Activated T-cell treated with anti-CD3 and anti-CD28 coated beads for 24 hours (primary cell): ENCODE measurements at regions not wholly inside any gene's neighbourhood (a gene's known extent, or its start where the extent isn't known, plus 50 kb on each side); places are given as distances from the start of the nearest gene placed in this dataset.

Experiments
- DNase-seq: peaks from one replicate; pipeline ENCODE4 v3.0.0-alpha.2; 2020; ENCODE audit warnings: low read depth

- no peak for DNase-seq
Measured at GRCh38 chr4:38422850-38423249, 241.1 kb upstream of the KLF3 start.

GRCh38 chr4:38424151-38424871 lies 239.7 kb upstream of the KLF3 start:
- DNase-seq = no peak

DNA sequence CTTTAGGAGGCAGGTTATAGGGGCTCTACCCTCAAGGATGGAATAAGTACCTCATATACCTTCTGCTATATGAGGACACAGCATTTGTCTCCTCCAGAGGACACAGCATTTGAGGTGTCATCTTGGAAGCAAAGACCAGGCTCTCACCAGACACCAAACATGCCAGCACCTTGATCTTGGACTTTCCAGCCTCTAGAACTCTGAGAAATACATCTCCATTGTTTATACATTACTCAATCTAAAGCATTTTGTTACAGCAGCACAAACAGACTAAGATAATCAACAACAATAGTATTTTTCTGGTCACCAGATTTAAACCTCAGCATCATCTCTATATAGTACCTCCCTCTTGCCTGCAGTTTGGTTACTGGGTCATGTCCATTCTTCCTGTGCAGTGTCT lies 237.5 kb upstream of the KLF3 start:
- DNase-seq = no peak

DNA sequence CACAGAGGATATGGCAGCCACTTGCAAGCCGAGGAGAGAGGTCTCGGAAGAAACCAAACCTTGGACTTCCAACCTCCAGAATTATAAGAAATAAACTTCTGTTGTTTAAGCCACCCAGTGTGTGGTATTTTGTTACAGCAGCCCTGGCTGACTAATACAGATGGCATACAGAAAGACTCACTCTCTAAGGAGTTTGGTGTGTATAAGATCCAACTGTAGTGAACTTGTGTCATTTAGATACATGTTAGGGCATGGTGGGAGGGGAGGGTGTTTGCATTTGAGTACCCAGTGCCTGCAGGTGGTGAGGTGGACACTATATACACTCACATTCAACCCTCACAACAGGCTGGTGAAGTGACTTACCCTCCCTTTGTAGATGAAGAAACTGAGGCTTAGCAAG lies 233.2 kb upstream of the KLF3 start:
- DNase-seq = no peak

DNA sequence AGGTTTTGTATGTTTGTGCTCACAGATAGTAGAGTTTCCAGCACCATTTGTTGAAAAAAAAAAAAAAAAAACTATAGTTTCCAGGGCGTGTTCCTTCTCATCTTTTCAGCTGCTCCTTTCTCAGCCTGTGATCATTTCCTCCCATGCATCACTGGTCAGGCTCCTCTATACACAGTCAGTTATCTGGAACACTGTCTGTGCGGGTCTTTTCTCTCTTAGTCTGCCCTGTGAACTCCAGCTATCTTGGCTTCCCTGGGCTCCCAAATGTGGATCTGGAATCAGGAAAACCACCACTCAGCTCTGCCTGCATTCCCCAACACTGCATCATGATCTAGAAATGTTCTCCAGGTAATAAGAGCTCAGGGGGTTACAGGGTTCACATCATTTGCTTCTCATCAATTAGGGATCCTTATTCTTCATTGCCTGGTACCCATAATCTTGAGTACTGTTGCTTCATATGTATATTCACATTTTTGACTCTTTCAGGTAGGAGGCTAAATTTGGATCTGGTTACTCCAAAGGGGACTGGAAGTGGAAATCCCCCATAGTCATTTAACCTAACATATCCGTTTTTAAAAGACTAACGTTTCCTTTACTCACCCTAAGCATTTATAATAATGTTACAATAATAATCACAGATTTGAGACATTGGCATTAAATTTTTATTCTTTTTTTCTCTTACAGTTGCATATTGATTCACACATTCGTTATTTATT lies 221.8 kb upstream of the KLF3 start:
- no peak for DNase-seq

DNA sequence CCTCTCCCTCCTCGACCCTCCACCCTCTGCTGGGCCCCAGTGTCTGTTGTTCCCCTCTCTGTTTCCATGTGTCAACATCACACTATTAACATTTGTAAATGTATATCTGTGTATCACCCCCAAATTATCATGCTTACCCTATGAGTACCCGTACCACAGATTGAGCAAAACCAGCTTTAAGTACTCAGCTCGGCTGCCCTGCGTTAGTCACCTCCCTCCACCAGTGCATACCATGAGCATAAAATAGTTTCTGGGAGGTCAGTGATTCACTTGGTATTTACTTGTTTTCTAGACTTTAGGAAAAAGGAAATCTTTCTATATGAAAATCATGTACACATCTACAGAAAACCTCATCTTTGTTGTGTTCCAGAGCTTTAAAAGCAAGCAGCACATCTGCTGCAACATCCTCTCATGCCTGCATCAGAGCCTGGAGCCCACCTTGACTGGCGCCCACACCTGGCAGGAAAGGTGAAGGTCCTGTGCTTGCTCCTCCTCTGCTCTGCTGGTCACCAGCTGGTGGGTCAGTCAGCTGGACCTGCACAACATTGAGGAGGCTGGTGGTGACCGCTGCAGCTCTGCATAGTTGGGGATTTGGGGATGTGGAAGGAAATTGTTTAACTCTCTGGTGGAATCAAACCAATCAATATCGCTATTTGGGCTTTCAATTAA lies 214.4 kb upstream of the KLF3 start:
- no peak for DNase-seq

DNA sequence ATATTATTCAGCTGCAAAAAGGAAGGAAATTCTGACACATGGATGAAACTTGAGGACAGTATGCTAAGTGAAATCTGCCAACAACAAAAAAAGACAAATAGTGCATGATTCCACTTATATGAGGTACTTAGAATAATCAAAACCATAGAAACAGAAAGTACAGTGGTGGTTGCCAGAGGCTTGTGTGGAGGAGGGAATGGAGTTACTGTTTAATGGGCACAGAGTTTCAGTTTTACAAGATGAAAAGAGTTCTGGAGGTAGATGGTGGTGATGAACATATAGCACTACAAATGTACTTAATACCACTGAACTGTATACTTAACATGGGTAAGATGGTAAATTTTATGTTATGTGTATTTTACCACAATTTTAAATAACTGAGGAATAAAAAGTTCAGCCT lies 212.0 kb upstream of the KLF3 start:
- no peak for DNase-seq

DNA sequence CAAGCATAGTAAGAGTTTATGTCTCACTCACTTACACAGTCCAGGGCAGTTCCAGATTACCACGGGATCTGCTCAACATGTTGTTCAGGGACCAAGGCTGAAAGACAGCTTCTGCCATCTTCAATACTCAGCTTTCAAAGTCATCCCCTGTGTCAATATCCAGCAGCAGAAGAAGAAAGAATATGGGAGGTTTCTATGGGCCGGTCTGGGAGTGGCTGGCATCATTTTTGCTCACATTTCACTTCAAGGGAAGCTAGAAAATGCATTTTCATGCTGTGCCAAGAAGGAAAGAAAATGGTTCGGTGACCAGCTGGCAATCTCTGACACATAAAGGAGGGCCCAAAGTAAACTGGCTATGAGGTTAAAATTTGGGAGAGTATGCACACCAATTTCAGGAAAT lies 211.5 kb upstream of the KLF3 start:
- no peak for DNase-seq

DNA sequence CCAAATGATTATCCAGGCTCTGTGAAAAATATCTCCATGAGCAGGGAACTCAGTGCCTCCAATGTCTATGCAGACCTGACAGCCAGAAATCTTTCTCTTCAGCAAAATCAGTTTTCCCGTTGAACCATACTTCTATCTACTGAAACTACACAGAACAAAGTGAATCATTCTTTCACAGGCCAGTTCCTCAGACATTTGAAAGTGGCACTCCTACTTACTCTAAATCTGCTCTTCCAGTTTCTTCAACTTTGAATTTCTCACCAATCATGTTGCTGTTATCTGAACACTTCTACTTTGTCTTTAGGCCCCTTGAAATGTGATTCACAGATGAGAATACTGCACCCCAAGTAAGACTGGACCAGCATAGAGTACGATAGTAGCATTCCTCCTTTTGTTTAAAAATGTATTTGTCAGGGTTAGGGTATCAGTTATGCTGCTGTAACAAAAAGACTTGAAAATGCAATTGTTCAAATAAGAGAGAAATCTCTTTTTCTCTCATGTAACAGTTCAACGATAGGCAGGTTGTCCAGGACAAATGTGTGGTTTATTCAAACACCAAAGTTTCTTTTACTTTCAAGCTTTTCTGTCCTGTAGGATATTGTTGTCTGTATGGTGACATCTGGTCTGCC lies 210.6 kb upstream of the KLF3 start:
- DNase-seq = no peak

DNA sequence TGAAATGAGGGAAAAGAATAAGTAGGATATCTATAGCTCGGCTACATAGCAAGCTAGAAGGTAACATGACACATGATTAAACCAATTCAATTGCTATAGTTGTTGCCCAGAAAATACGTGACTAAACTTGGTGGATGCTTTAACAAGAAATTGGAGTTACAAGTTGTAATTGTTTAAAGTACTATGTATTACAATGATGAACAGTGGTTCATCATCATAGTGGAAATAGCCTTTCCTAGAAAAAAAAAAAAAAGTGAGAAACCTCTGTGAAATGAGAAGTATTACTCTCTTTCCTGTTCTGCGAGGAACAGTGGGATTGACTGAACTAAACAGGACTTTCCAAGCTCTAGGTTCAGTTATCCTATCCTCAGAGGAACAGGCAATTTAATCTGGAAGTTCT lies 209.7 kb upstream of the KLF3 start:
- DNase-seq = no peak

- no peak for DNase-seq
Measured at GRCh38 chr4:38455092-38455862, 208.7 kb upstream of the KLF3 start.

DNA sequence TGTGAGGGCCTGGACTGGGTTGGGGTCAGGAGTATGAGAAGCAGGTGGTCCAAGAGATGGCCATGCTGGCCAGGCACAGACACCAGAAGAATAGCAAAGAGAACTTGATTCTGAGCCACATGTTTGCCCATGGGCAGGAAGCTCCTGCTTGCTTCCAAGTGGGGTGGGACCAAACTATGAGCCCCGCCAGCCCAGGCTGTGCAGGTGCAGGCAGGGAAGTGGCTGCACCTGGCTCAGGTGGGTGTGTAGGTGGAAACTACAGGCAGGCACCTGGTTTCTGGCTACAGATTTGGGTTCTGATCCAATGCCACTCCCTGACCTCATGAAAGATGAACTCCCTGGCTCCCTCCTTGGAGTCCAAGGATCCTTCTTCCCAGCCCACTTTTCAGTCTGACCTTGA lies 207.9 kb upstream of the KLF3 start:
- no peak for DNase-seq

DNA sequence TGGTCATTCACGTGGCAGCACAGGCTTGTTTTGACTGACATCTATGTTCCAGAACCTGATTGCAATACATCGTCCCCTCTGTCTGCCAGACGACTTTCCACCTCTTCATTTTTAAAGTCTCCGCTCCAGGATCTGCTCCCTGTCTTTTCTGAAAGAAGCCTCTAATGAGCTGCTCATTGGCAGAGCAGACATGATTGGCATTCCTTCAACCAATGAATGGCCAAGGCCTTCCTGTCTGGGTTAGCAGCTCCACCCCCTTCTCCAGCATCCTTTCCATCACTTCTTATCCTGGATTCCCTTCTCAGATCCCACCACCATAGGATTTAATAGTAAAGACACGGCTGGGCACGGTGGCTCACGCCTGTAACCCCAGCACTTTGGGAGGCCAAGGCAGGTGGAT lies 202.7 kb upstream of the KLF3 start:
- no peak for DNase-seq

- DNase-seq = no peak
Measured at GRCh38 chr4:38462367-38463055, 201.5 kb upstream of the KLF3 start.

DNA sequence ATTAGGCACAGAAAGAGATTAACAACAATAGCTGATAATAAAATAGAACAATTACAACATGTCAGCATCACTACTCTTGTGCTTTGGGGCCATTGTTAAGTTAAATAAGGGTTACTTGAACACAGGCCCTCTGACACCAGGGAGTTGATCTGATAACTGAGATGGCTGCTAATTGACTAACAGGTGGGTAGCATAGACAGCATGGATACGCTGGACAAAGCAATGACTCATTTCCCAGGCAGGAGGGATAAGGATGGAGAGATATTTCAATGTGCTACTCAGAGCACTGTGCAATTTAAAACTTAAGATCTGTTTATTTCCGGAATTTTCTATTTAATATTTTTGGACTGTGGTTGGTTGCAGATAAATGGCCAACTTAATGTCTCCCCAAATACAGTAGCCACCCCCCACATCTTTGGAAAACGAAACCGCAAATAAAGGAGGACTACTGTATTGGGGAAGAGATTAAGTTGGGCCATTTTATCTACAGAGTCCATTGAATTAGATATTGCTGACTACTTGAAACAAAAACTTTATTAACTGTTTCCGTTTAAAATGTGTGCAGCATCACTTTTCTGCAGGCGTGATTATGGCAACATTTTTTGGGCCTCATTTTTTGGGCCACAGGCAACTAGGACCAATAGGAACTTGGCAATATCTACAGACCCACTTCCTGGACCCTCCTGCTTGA lies 200.6 kb upstream of the KLF3 start:
- no peak for DNase-seq

DNA sequence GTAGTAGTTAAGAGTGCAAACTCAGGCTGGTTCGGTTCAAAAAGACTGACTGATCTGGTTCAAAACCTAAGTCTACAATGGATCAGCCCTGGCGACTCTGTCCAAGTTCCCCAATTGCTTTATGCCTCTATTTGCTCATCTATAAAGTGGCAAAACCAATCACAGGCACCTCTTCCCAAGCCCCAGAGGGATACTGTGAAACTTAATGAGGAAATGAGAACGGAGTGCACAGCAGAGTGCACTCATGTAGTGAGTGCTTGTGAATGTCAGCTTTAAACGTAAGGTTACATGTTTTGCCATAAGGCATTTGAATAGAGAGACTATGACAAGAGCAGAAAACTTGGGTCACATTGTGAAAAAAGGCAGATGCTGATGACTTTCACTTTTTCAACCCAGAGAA lies 199.7 kb upstream of the KLF3 start:
- DNase-seq = no peak

GRCh38 chr4:38466401-38466800 lies 197.6 kb upstream of the KLF3 start:
- DNase-seq = no peak

GRCh38 chr4:38467296-38467695 lies 196.7 kb upstream of the KLF3 start:
- DNase-seq = no peak

GRCh38 chr4:38468339-38468866 lies 195.6 kb upstream of the KLF3 start:
- no peak for DNase-seq

DNA sequence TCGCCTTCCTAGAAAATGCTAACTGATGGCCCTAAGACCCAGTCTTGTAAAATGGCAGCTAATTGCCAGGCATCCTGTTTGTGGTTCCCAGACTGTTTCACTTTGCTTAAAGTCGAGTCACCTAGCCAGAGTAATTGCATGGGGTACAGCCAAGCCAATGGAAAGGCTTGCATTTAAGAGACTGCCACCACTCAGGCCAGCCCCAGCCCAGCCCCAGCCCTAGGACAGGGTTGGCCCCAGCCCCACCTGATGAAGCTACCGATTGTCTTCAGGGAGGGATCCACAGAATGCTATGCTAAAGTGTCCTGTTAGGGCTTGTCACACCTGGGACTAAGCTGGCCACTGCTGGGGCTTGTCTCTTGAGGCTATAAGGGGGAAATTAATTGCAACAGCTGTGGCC lies 194.6 kb upstream of the KLF3 start:
- no peak for DNase-seq
